ENCODE measurements at regions not wholly inside any gene's neighbourhood (a gene's known extent, or its start where the extent isn't known, plus 50 kb on each side); places are given as distances from the start of the nearest gene placed in this dataset.

- 80 to 83% methylated on average over 1 of the region's 1 CpG for WGBS, 2 donors
- Histone ChIP-seq H3K36me3 (ENCODE audit: low read depth, missing control alignments) (no peaks in the 10 kb centered on the region), H3K27me3 (no peaks in the 10 kb centered on the region), H3K27ac (no peak overlapping the region), H3K4me3 (no peak overlapping the region), H3K9me3 (no peaks in the 10 kb centered on the region), H3K4me1 (no peaks in the 10 kb centered on the region)
- DNase-seq: no peak
- no peak for TF ChIP-seq POLR2A (IDR thresholded peaks at IDR 0.05)
- no peak for TF ChIP-seq CTCF (IDR thresholded peaks at IDR 0.05)
- intact Hi-C loops (cut with DNase I; ENCODE audit: low total_unique reads): no loop called here
Observed at GRCh38 chr13:34748596-34748995, 193.5 kb upstream of the NBEA start.

- H3K27me3 ChIP-seq: no peaks in the 10 kb centered on the region
- WGBS, 2 donors: 93 to 94% methylated on average over 8 of the region's 8 CpGs
- TF ChIP-seq CTCF (IDR thresholded peaks at IDR 0.05) (no peak), POLR2A (IDR thresholded peaks at IDR 0.05) (no peak)
- H3K27ac ChIP-seq: no peak overlapping the region
- H3K36me3 ChIP-seq (ENCODE audit: low read depth, missing control alignments): no peaks in the 10 kb centered on the region
- no peak for DNase-seq
- H3K4me1 ChIP-seq: no peaks in the 10 kb centered on the region
- no peaks in the 10 kb centered on the region for H3K9me3 ChIP-seq
- H3K4me3 ChIP-seq: no peak overlapping the region
- intact Hi-C loops (cut with DNase I; ENCODE audit: low total_unique reads): no loop called here
Observed at GRCh38 chr13:34749046-34749445, 193.0 kb upstream of the NBEA start.

GRCh38 chr13:34750078-34750931, 191.8 kb upstream of the NBEA start:
- DNase-seq: peak; percentile 58
- H3K27me3 ChIP-seq: no peaks in the 10 kb centered on the region
- intact Hi-C loops (cut with DNase I; ENCODE audit: low total_unique reads): no loop called here
- 3% methylated on average over 20 to 21 of the region's 21 CpGs for WGBS, 2 donors
- TF ChIP-seq CTCF (IDR thresholded peaks at IDR 0.05): no peak
- H3K4me1 ChIP-seq: no peaks in the 10 kb centered on the region
- no peaks in the 10 kb centered on the region for H3K9me3 ChIP-seq
- H3K4me3 ChIP-seq: peak overlapping the region; percentile 43 to 46
- no peaks in the 10 kb centered on the region for H3K36me3 ChIP-seq (ENCODE audit: low read depth, missing control alignments)
- H3K27ac ChIP-seq: no peak overlapping the region

GRCh38 chr13:34751044-34751443, 191.0 kb upstream of the NBEA start:
- Histone ChIP-seq H3K36me3 (ENCODE audit: low read depth, missing control alignments) (no peaks in the 10 kb centered on the region), H3K4me3 (no peak overlapping the region), H3K4me1 (no peaks in the 10 kb centered on the region), H3K9me3 (no peaks in the 10 kb centered on the region), H3K27ac (no peak overlapping the region), H3K27me3 (no peaks in the 10 kb centered on the region)
- DNase-seq: no peak
- WGBS, 2 donors: 51 to 52% methylated on average over 3 of the region's 3 CpGs
- TF ChIP-seq POLR2A (IDR thresholded peaks at IDR 0.05) (no peak), CTCF (IDR thresholded peaks at IDR 0.05) (no peak)
- intact Hi-C loops (cut with DNase I; ENCODE audit: low total_unique reads): no loop called here

- no peak for DNase-seq
- intact Hi-C loops (cut with DNase I; ENCODE audit: low total_unique reads): no loop called here
- no peak overlapping the region for H3K27ac ChIP-seq
- no peak for TF ChIP-seq CTCF (IDR thresholded peaks at IDR 0.05)
- no peak for TF ChIP-seq POLR2A (IDR thresholded peaks at IDR 0.05)
- H3K9me3 ChIP-seq: no peaks in the 10 kb centered on the region
- 82 to 85% methylated on average over 3 of the region's 3 CpGs for WGBS, 2 donors
- no peak overlapping the region for H3K4me3 ChIP-seq
- no peaks in the 10 kb centered on the region for H3K36me3 ChIP-seq (ENCODE audit: low read depth, missing control alignments)
- no peaks in the 10 kb centered on the region for H3K27me3 ChIP-seq
- no peaks in the 10 kb centered on the region for H3K4me1 ChIP-seq
Observed at GRCh38 chr13:34751492-34751891, 190.6 kb upstream of the NBEA start.

All from testis (tissue), 2 donors.